Type B pancreatic cell (in vitro differentiated cells): ENCODE measurements at regions not wholly inside any gene's neighbourhood (a gene's known extent, or its start where the extent isn't known, plus 50 kb on each side); places are given as distances from the start of the nearest gene placed in this dataset.

Experiments used
- DNase-seq: peaks from one replicate; pipeline ENCODE4 v3.0.0; 2021; ENCODE audit warnings: mixed read lengths; ENCODE audit not compliant: unreplicated experiment; ENCODE audit errors: extremely low spot score
- H3K27ac Mint-ChIP-seq: 2 replicates; pipeline ENCODE4 v1.8.0; 2021; ENCODE audit warnings: mild to moderate bottlenecking, mixed read lengths
- H3K27me3 Mint-ChIP-seq: 2 replicates; pipeline ENCODE4 v1.8.0; 2021; ENCODE audit warnings: mixed read lengths
- H3K36me3 Mint-ChIP-seq: 2 replicates; pipeline ENCODE4 v1.8.0; 2021; ENCODE audit warnings: mixed read lengths
- H3K4me1 Mint-ChIP-seq: one replicate; pipeline ENCODE4 v1.8.0; 2021; ENCODE audit warnings: mixed read lengths; ENCODE audit not compliant: unreplicated experiment
- H3K4me3 Mint-ChIP-seq: 2 replicates; pipeline ENCODE4 v1.8.0; 2021; ENCODE audit warnings: mild to moderate bottlenecking, mixed read lengths
- H3K9me3 Mint-ChIP-seq: 2 replicates; pipeline ENCODE4 v1.8.0; 2021; ENCODE audit warnings: mixed read lengths
- CTCF ChIP-seq: fragments of 200-600 bp; sonication (generic); conservative IDR thresholded peaks from 2 replicates; pipeline ENCODE4 v1.5.0; 2021; ENCODE audit warnings: antibody characterized with exemption, mild to moderate bottlenecking

- Mint-ChIP-seq H3K9me3 (no peaks in the 10 kb centered on the region), H3K27ac (no peak overlapping the region), H3K36me3 (no peaks in the 10 kb centered on the region), H3K27me3 (no peaks in the 10 kb centered on the region), H3K4me3 (no peak overlapping the region), H3K4me1 (no peaks in the 10 kb centered on the region)
- no peak for DNase-seq
- TF ChIP-seq CTCF: no peak
These were observed 447.3 kb downstream of the C4orf33 start for GRCh38 chr4:129543299-129543698.

GRCh38 chr4:129545599-129546278 lies 449.8 kb downstream of the C4orf33 start:
- DNase-seq: no peak
- Mint-ChIP-seq H3K9me3 (no peaks in the 10 kb centered on the region), H3K27ac (no peak overlapping the region), H3K27me3 (no peaks in the 10 kb centered on the region), H3K4me1 (no peaks in the 10 kb centered on the region), H3K36me3 (no peaks in the 10 kb centered on the region), H3K4me3 (no peak overlapping the region)
- TF ChIP-seq CTCF: no peak

GRCh38 chr4:129546531-129546930 lies 450.6 kb downstream of the C4orf33 start:
- no peaks in the 10 kb centered on the region for H3K36me3 Mint-ChIP-seq
- DNase-seq: no peak
- H3K27ac Mint-ChIP-seq: no peak overlapping the region
- TF ChIP-seq CTCF: no peak
- H3K27me3 Mint-ChIP-seq: no peaks in the 10 kb centered on the region
- H3K4me3 Mint-ChIP-seq: no peak overlapping the region
- no peaks in the 10 kb centered on the region for H3K9me3 Mint-ChIP-seq
- no peaks in the 10 kb centered on the region for H3K4me1 Mint-ChIP-seq

- no peak overlapping the region for H3K4me3 Mint-ChIP-seq
- no peak overlapping the region for H3K27ac Mint-ChIP-seq
- TF ChIP-seq CTCF: no peak
- DNase-seq: no peak
- no peaks in the 10 kb centered on the region for H3K4me1 Mint-ChIP-seq
- no peaks in the 10 kb centered on the region for H3K9me3 Mint-ChIP-seq
- H3K27me3 Mint-ChIP-seq: no peaks in the 10 kb centered on the region
- no peaks in the 10 kb centered on the region for H3K36me3 Mint-ChIP-seq
These were observed 454.4 kb downstream of the C4orf33 start for GRCh38 chr4:129550281-129550785.

- no peak for TF ChIP-seq CTCF
- H3K4me1 Mint-ChIP-seq: no peaks in the 10 kb centered on the region
These were observed 465.3 kb downstream of the C4orf33 start for GRCh38 chr4:129561280-129561679.

More at GRCh38 chr4:129561280-129561679, 465.3 kb downstream of the C4orf33 start:
- Mint-ChIP-seq H3K4me3 (no peak overlapping the region), H3K9me3 (no peaks in the 10 kb centered on the region), H3K27ac (no peak overlapping the region), H3K27me3 (no peaks in the 10 kb centered on the region), H3K36me3 (no peaks in the 10 kb centered on the region)
- no peak for DNase-seq
